ENCODE measurements at regions not wholly inside any gene's neighbourhood (a gene's known extent, or its start where the extent isn't known, plus 50 kb on each side); places are given as distances from the start of the nearest gene placed in this dataset.

GRCh38 chr5:63805151-63805550, 157.1 kb downstream of the HTR1A start:
- H3T11ph ChIP-seq (ENCODE audit: low read length) = no peak overlapping the region
- no peaks in the 10 kb centered on the region for H3K9me3 ChIP-seq (ENCODE audit: control insufficient read depth, low read depth, low read length)
- peaks cover 3 to 6% of the 10 kb centered on the region in 2 experiments for H3K4me1 Mint-ChIP-seq
- TF ChIP-seq, protein P1, sequence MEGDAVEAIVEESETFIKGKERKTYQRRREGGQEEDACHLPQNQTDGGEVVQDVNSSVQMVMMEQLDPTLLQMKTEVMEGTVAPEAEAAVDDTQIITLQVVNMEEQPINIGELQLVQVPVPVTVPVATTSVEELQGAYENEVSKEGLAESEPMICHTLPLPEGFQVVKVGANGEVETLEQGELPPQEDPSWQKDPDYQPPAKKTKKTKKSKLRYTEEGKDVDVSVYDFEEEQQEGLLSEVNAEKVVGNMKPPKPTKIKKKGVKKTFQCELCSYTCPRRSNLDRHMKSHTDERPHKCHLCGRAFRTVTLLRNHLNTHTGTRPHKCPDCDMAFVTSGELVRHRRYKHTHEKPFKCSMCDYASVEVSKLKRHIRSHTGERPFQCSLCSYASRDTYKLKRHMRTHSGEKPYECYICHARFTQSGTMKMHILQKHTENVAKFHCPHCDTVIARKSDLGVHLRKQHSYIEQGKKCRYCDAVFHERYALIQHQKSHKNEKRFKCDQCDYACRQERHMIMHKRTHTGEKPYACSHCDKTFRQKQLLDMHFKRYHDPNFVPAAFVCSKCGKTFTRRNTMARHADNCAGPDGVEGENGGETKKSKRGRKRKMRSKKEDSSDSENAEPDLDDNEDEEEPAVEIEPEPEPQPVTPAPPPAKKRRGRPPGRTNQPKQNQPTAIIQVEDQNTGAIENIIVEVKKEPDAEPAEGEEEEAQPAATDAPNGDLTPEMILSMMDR (conservative IDR thresholded peaks at IDR 0.05) = no peak
- H3K9ac ChIP-seq (ENCODE audit: extremely low read depth, insufficient read length, low read length) = no peak overlapping the region
- no peaks in the 10 kb centered on the region for H4K20me1 ChIP-seq (ENCODE audit: control insufficient read depth, insufficient read depth, insufficient read length)
- no peak for DNase-seq
- no peak overlapping the region for H4K91ac ChIP-seq (ENCODE audit: insufficient read length, low read depth, low read length)
- no peak overlapping the region for H3K56ac ChIP-seq (ENCODE audit: insufficient read length, low read depth, low read length)
- H4K5ac ChIP-seq (ENCODE audit: insufficient read length, low read depth, low read length) = no peak overlapping the region
- H3K4me3 Mint-ChIP-seq = no peak overlapping the region
- H3K4ac ChIP-seq (ENCODE audit: low read depth, low read length) = no peak overlapping the region
- no CpG with 5 or more reads among the region's 1 CpG for WGBS (ENCODE audit: extremely low coverage, insufficient read length, low lambda C conversion rate)
- no peak overlapping the region for H2AFZ ChIP-seq (ENCODE audit: low read length)
- H2BK5ac ChIP-seq (ENCODE audit: insufficient read length, low read length) = no peak overlapping the region
- H4K8ac ChIP-seq (replicated peaks; ENCODE audit: insufficient read length, low read depth, low read length) = no peak overlapping the region
- no peak overlapping the region for H3K14ac ChIP-seq (ENCODE audit: insufficient read depth, low read length)
- H3K27me3 ChIP-seq (ENCODE audit: insufficient read depth, low read length) = no peaks in the 10 kb centered on the region
- no peaks in the 10 kb centered on the region for H3K36me3 Mint-ChIP-seq (ENCODE audit: insufficient read depth in 1 of 3, low read depth in 3 of 3)
- H3K18ac ChIP-seq (ENCODE audit: insufficient read length, low read depth, low read length) = no peak overlapping the region
- no peak overlapping the region for H2AK5ac ChIP-seq (ENCODE audit: insufficient read length, low read length)
- no peaks in the 10 kb centered on the region for H3K79me1 ChIP-seq (ENCODE audit: insufficient read depth, low read depth, low read length, poor library complexity, severe bottlenecking)
- no peaks in the 10 kb centered on the region; a peak in 1 of 5 replicates for H3K9me3 Mint-ChIP-seq
- H3K27me3 Mint-ChIP-seq (ENCODE audit: low read depth) = no peaks in the 10 kb centered on the region
- H2BK20ac ChIP-seq (ENCODE audit: low read depth, low read length, poor library complexity, severe bottlenecking) = no peak overlapping the region
- H3K23ac ChIP-seq (ENCODE audit: insufficient read length, low read depth, low read length) = no peak overlapping the region
- H3K27ac Mint-ChIP-seq = no peak overlapping the region
- no peak overlapping the region for H3K4me2 ChIP-seq (ENCODE audit: insufficient read depth, insufficient read length, low read length)
- H3K23me2 ChIP-seq (ENCODE audit: insufficient read length, low read depth, low read length, poor library complexity, severe bottlenecking) = no peaks in the 10 kb centered on the region
- H2BK12ac ChIP-seq (ENCODE audit: insufficient read length, low read depth, low read length) = no peak overlapping the region
- no peak overlapping the region for H3K27ac ChIP-seq (ENCODE audit: insufficient read length, low read depth, low read length)
- H3K79me2 ChIP-seq (ENCODE audit: insufficient read depth, low read length) = no peaks in the 10 kb centered on the region
- no peaks in the 10 kb centered on the region for H3K4me1 ChIP-seq (ENCODE audit: insufficient read depth, low read length)
- H2BK15ac ChIP-seq (ENCODE audit: low read depth, low read length) = no peak overlapping the region
- H2BK120ac ChIP-seq (ENCODE audit: low read depth, low read length, poor library complexity, severe bottlenecking) = no peak overlapping the region

Data from H9 (cell line).